Chondrocyte (in vitro differentiated cells): ENCODE measurements at regions not wholly inside any gene's neighbourhood (a gene's known extent, or its start where the extent isn't known, plus 50 kb on each side); places are given as distances from the start of the nearest gene placed in this dataset.

Experiments
- DNase-seq: peaks from one replicate; pipeline ENCODE4 v3.0.0; 2021; ENCODE audit warnings: mixed read lengths, low spot score
- H3K27ac Mint-ChIP-seq: one replicate; pipeline ENCODE4 v1.8.0; 2021; ENCODE audit warnings: mild to moderate bottlenecking, moderate library complexity, mixed read lengths; ENCODE audit not compliant: unreplicated experiment
- H3K27me3 Mint-ChIP-seq: 2 replicates; pipeline ENCODE4 v1.8.0; 2021; ENCODE audit warnings: low read depth, mixed read lengths
- H3K36me3 Mint-ChIP-seq: 2 replicates; pipeline ENCODE4 v1.8.0; 2021; ENCODE audit warnings: low read depth, mixed read lengths
- H3K4me1 Mint-ChIP-seq: 2 replicates; pipeline ENCODE4 v1.8.0; 2021; ENCODE audit warnings: low read depth, mild to moderate bottlenecking, mixed read lengths
- H3K4me3 Mint-ChIP-seq: one replicate; pipeline ENCODE4 v1.8.0; 2021; ENCODE audit warnings: mild to moderate bottlenecking, moderate library complexity, mixed read lengths; ENCODE audit not compliant: unreplicated experiment
- H3K9me3 Mint-ChIP-seq: 2 replicates; pipeline ENCODE4 v1.8.0; 2021; ENCODE audit warnings: low read depth, mixed read lengths
- CTCF ChIP-seq: fragments of 200-600 bp; sonication (generic); IDR thresholded peaks from 2 replicates; pipeline ENCODE4 v1.5.0; 2021; ENCODE audit warnings: antibody characterized with exemption, mild to moderate bottlenecking, moderate library complexity

DNA sequence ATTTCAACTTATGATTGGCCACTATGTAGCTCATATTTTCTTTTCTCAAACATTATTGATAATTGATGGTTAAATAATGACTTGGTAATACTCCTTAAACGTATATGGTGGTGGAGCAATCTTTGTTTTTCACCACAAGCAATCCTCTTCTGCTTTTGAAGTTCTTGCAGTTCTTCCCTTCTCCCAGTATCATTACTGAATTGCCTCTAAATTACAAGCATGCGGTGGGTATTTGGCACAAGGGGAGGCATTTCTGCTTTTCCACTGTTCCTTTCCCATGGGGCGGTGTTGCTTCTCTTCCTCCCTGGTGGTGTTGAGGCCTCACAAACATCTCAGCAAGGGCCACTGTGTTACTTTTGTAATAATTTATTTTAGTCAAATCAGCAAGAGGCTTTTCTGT lies 234.4 kb upstream of the RXFP2 start:
- no peak overlapping the region for H3K4me3 Mint-ChIP-seq
- no peak overlapping the region for H3K27ac Mint-ChIP-seq
- H3K36me3 Mint-ChIP-seq: no peaks in the 10 kb centered on the region

DNA sequence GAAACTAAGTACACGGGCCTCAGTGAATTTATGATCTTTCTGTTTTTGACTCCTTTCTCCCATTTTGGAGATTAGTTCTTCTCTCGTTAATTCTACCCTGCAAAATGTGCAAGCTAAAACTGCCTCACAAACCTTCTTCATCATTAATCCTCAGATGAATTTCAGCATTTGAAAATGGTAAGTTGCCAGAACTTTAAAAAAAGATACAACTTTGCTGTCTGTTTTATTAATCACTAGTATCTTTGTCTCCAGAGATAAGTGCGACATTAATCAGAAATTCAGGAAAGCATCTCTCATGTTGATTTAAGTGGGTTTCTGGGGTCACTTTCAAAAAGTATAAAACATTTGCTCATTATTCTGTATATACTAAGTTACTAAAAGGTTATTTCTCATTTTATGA lies 227.0 kb upstream of the RXFP2 start:
- no peak overlapping the region for H3K4me3 Mint-ChIP-seq
- TF ChIP-seq CTCF: no peak

More for the DNA sequence above, 234.4 kb upstream of the RXFP2 start:
- Mint-ChIP-seq H3K4me1 (no peaks in the 10 kb centered on the region), H3K27me3 (peaks cover 9% of the 10 kb centered on the region), H3K9me3 (peaks cover 12% of the 10 kb centered on the region)
- no peak for TF ChIP-seq CTCF
- DNase-seq: no peak

GRCh38 chr13:31514932-31515331 lies 224.4 kb upstream of the RXFP2 start:
- Mint-ChIP-seq H3K36me3 (no peaks in the 10 kb centered on the region), H3K27ac (no peak overlapping the region), H3K4me3 (no peak overlapping the region), H3K27me3 (peaks cover 22% of the 10 kb centered on the region), H3K4me1 (peaks cover 9% of the 10 kb centered on the region), H3K9me3 (no peaks in the 10 kb centered on the region)
- no peak for TF ChIP-seq CTCF
- no peak for DNase-seq

More for the DNA sequence above, 227.0 kb upstream of the RXFP2 start:
- Mint-ChIP-seq H3K36me3 (no peaks in the 10 kb centered on the region), H3K27ac (no peak overlapping the region), H3K4me1 (no peaks in the 10 kb centered on the region), H3K27me3 (peaks cover 27% of the 10 kb centered on the region), H3K9me3 (no peaks in the 10 kb centered on the region)
- DNase-seq: no peak

GRCh38 chr13:31515427-31515826 lies 223.9 kb upstream of the RXFP2 start:
- H3K27me3 Mint-ChIP-seq: peaks cover 18% of the 10 kb centered on the region
- no peaks in the 10 kb centered on the region for H3K36me3 Mint-ChIP-seq
- DNase-seq: no peak
- H3K4me1 Mint-ChIP-seq: peaks cover 9% of the 10 kb centered on the region
- no peak overlapping the region for H3K4me3 Mint-ChIP-seq
- TF ChIP-seq CTCF: no peak
- H3K27ac Mint-ChIP-seq: no peak overlapping the region
- no peaks in the 10 kb centered on the region for H3K9me3 Mint-ChIP-seq

GRCh38 chr13:31517599-31517998 lies 221.7 kb upstream of the RXFP2 start:
- H3K36me3 Mint-ChIP-seq: no peaks in the 10 kb centered on the region
- H3K27ac Mint-ChIP-seq: no peak overlapping the region
- peaks cover 18% of the 10 kb centered on the region for H3K4me1 Mint-ChIP-seq
- no peak for DNase-seq
- no peak overlapping the region for H3K4me3 Mint-ChIP-seq
- no peak for TF ChIP-seq CTCF
- H3K27me3 Mint-ChIP-seq: peaks cover 11% of the 10 kb centered on the region
- H3K9me3 Mint-ChIP-seq: no peaks in the 10 kb centered on the region
